ENCODE measurements at regions not wholly inside any gene's neighbourhood (a gene's known extent, or its start where the extent isn't known, plus 50 kb on each side); places are given as distances from the start of the nearest gene placed in this dataset.

DNA sequence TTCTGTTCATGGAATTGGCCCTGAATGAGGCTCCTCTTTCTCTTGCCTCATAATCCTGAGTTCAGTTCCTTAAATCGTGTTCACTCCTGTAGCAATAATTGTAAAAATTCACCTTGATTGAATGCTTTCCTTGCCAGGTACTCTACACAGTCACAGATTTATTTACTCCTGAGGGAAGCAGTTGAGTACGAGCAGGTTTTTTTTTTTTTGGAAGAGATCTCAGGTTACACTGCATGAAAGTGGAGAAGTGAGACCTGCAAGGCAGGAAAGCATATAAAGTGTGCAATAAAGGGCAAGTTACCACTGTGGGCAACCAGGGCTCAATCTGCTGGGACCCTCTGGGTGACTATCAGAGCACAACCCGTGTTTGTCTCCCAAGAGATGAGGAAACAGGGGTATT lies 93.0 kb upstream of the DOK5 start:
- H3K27me3 Mint-ChIP-seq (ENCODE audit: low read depth): peaks cover 36% of the 10 kb centered on the region
- H3K27ac Mint-ChIP-seq (ENCODE audit: unreplicated experiment): no peak overlapping the region
- TF ChIP-seq, protein P1, sequence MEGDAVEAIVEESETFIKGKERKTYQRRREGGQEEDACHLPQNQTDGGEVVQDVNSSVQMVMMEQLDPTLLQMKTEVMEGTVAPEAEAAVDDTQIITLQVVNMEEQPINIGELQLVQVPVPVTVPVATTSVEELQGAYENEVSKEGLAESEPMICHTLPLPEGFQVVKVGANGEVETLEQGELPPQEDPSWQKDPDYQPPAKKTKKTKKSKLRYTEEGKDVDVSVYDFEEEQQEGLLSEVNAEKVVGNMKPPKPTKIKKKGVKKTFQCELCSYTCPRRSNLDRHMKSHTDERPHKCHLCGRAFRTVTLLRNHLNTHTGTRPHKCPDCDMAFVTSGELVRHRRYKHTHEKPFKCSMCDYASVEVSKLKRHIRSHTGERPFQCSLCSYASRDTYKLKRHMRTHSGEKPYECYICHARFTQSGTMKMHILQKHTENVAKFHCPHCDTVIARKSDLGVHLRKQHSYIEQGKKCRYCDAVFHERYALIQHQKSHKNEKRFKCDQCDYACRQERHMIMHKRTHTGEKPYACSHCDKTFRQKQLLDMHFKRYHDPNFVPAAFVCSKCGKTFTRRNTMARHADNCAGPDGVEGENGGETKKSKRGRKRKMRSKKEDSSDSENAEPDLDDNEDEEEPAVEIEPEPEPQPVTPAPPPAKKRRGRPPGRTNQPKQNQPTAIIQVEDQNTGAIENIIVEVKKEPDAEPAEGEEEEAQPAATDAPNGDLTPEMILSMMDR (IDR thresholded peaks at IDR 0.05): no peak

DNA sequence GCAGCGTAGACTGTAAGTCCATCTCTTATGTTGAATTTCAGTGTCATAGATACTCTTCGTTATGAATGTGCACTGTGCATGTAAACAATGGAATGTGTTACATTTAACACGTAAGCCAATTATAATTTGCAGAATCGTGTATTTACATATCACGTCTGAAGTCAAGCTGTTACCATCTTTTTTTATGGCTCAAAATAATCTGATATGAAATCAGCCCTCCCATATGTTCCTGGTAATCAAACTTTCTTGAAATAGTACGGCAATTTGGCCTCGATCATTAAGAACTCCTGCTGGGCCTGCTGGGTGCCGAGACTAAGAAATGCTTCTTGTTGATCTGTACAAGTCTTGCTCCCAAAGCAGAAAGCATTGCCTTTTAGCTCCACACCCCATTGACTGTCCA lies 89.6 kb upstream of the DOK5 start:
- no peak for DNase-seq (ENCODE audit: low spot score)
- TF ChIP-seq, protein P1 (IDR thresholded peaks at IDR 0.05): no peak
- Mint-ChIP-seq H3K4me3 (ENCODE audit: unreplicated experiment) (no peak overlapping the region), H3K27ac (ENCODE audit: unreplicated experiment) (no peak overlapping the region), H3K27me3 (ENCODE audit: low read depth) (peaks cover 48% of the 10 kb centered on the region), H3K4me1 (ENCODE audit: low read depth) (no peaks in the 10 kb centered on the region), H3K36me3 (ENCODE audit: low read depth) (peaks cover 1% of the 10 kb centered on the region), H3K9me3 (ENCODE audit: low read depth) (no peaks in the 10 kb centered on the region)

More for the DNA sequence above, 93.0 kb upstream of the DOK5 start:
- Mint-ChIP-seq H3K4me1 (ENCODE audit: low read depth) (no peaks in the 10 kb centered on the region), H3K9me3 (ENCODE audit: low read depth) (no peaks in the 10 kb centered on the region), H3K36me3 (ENCODE audit: low read depth) (peaks cover 1% of the 10 kb centered on the region), H3K4me3 (ENCODE audit: unreplicated experiment) (no peak overlapping the region)
- no peak for DNase-seq (ENCODE audit: low spot score)

DNA sequence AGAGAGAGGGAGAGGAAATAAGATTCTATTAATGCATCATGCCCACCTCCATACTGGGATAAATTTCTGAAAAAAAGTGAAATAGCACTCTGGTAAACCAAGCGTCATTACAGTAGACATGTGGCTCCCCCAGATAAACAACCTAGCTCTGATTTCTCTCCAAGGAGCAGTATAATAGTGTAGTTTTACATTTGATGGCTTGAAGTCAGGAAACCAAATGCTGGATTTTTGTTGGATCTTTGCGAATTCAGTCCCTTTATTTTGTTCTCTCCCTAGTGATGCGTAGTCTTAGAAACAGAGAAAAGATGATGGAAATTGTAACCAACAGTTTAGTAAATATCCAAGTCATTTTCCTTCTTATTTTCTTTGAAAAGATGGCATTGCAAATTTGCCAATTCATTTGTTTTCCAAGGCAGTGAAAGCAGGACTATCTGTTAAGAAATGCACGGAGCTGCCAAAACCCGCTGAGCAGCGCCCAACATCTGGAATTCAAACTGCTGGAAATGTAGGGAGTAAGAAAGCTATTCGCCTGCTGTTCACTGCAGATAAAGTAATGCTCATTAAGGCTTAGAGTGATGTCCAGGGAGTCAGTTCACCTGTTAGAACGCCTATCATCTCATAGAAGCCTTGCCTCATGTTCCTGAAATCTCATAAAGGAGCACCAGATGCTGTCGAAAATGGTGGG lies 85.7 kb upstream of the DOK5 start:
- peaks cover 27% of the 10 kb centered on the region for H3K27me3 Mint-ChIP-seq (ENCODE audit: low read depth)
- TF ChIP-seq, protein P1 (IDR thresholded peaks at IDR 0.05): no peak
- H3K9me3 Mint-ChIP-seq (ENCODE audit: low read depth): no peaks in the 10 kb centered on the region
- H3K4me3 Mint-ChIP-seq (ENCODE audit: unreplicated experiment): no peak overlapping the region
- H3K4me1 Mint-ChIP-seq (ENCODE audit: low read depth): no peaks in the 10 kb centered on the region
- H3K36me3 Mint-ChIP-seq (ENCODE audit: low read depth): no peaks in the 10 kb centered on the region
- DNase-seq (ENCODE audit: low spot score): no peak
- H3K27ac Mint-ChIP-seq (ENCODE audit: unreplicated experiment): no peak overlapping the region

DNA sequence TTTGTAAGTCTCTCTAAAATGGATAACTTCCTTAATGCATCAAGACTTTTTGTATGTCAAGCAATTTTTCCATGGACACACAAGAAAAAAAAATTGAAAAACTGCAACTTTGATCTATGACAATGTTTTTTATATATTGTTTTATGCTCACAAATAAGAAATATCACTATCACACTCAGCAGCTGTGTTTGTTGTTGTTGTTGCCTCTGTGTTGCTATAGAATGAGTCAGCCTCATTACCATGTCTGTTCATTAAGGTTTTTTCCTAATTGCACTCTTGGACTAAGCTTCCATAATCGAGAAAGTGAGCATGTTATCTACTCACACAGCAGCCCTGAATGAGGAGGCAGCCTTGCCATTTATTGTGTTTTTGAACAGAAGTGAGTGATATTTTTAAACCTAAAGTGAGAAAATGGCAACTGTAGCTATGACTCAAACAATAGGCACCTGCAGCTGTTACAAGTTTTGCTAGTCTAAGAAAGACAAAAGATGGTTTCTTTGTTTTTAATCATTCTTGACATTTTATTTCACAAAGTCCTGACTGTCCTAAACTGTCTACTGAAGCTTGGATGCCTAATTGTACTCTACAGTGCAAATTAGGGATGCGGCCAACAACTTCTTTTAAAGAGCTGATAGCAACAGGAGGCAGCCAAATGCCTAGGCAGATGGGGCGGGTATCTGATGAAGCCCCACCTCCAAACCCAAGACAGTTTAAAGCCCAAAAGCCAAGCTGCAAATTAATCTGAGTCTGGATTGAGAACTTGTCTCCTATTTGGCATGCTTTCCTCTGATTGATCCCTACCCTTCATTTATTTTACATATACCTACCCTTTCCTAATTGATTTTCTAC lies 77.9 kb upstream of the DOK5 start:
- TF ChIP-seq, protein P1 (IDR thresholded peaks at IDR 0.05): no peak
- no peak overlapping the region for H3K4me3 Mint-ChIP-seq (ENCODE audit: unreplicated experiment)
- no peaks in the 10 kb centered on the region for H3K4me1 Mint-ChIP-seq (ENCODE audit: low read depth)
- H3K27me3 Mint-ChIP-seq (ENCODE audit: low read depth): peaks cover 17% of the 10 kb centered on the region
- DNase-seq (ENCODE audit: low spot score): no peak
- H3K9me3 Mint-ChIP-seq (ENCODE audit: low read depth): no peaks in the 10 kb centered on the region
- no peak overlapping the region for H3K27ac Mint-ChIP-seq (ENCODE audit: unreplicated experiment)
- no peaks in the 10 kb centered on the region for H3K36me3 Mint-ChIP-seq (ENCODE audit: low read depth)

DNA sequence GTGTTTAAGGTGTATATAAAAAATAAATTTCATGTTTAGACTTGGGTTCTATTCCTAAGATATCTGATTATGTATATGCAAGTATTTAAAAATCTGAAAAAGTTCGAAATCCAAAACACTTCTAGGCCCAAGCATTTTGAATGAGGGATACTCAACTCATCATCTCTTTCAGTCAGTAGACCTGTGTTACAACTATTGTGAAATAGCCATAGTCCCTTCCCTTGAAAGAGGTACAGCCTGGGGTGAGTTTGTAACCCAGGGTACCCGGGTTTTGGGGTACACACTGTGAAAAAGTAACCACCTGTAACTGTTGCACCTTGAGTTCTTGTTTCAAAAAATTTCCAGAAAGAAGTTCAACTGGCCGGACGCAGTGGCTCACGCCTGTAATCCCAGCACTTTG lies 76.6 kb upstream of the DOK5 start:
- Mint-ChIP-seq H3K4me3 (ENCODE audit: unreplicated experiment) (no peak overlapping the region), H3K27me3 (ENCODE audit: low read depth) (peaks cover 22% of the 10 kb centered on the region), H3K4me1 (ENCODE audit: low read depth) (no peaks in the 10 kb centered on the region), H3K9me3 (ENCODE audit: low read depth) (no peaks in the 10 kb centered on the region), H3K27ac (ENCODE audit: unreplicated experiment) (no peak overlapping the region), H3K36me3 (ENCODE audit: low read depth) (no peaks in the 10 kb centered on the region)
- no peak for DNase-seq (ENCODE audit: low spot score)
- TF ChIP-seq, protein P1 (IDR thresholded peaks at IDR 0.05): no peak
